ENCODE measurements at regions not wholly inside any gene's neighbourhood (a gene's known extent, or its start where the extent isn't known, plus 50 kb on each side); places are given as distances from the start of the nearest gene placed in this dataset.

DNA sequence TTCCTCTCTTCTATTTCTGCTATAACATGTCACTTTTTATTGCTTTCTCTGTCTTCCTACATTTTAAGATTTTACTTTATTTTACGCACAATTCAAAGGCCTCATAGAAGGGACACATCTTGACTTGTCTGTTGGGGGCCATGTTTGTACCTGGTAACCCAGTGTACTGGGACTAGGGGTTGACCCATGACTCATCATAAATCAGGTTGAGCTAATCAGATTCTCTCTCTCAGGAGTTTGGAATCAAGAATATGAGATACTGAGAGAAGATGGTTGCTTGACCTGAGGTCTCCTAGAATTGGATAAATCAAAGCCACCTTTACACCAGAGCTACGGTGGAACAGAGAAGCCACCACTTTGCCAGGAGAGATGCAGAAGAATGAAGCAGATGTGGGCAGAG is 153.0 kb downstream of the UXS1 start:
- DNase-seq = no peak

DNA sequence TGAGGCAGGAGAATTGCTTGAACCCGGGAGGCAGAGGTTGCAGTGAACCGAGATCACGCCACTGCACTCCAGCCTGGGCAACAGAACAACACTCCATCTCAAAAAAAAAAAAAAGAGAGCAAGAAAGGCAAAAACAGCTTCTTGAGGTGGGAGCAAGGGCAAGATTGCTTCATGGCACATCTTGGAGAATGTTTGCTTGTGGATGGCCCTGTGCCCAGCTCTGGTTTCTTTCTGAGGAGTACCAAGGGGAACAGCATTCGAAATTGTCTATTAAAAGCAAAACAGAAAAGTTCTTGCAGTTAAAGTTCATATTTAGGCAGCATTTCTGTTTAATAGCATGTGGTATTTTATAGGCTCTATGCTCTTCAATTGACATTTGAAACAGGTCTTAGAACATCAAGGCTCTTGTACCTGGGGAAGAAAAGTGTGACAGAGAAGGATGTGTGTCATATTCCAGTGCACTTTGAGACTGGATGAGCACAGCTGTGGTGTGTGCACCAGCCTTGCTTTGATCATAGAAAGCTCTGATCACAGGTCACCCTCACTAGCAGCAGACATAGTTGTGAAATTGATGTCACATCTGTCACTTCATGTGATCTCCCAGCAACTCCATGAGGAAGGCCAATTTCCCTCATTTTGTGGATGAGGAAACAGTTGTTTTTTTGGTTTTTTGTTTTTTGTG is 154.3 kb downstream of the UXS1 start:
- DNase-seq = no peak

- DNase-seq = no peak
Measured at GRCh38 chr2:106038601-106039375, 155.3 kb downstream of the UXS1 start.

DNA sequence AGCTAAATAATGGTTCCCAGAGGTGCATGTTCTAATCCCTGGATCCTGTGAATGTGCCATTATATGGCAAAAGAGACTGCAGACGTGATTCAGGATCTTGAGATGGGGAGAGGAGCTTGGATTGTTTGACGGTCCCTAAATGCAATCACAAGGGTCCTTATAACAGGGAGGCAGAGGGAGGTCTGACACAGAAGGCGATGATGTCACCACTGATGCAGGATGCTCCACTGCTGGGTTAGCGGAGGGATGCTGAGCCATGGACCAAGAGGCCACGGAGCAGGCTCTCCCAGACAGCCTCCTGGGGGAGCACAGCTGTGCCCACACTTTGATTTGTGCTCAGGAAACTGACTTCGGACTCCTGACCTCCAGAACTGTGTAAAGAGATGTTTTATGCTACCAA is 156.2 kb downstream of the UXS1 start:
- no peak for DNase-seq

- DNase-seq = no peak
Measured at GRCh38 chr2:106037262-106037661, 156.8 kb downstream of the UXS1 start.

DNA sequence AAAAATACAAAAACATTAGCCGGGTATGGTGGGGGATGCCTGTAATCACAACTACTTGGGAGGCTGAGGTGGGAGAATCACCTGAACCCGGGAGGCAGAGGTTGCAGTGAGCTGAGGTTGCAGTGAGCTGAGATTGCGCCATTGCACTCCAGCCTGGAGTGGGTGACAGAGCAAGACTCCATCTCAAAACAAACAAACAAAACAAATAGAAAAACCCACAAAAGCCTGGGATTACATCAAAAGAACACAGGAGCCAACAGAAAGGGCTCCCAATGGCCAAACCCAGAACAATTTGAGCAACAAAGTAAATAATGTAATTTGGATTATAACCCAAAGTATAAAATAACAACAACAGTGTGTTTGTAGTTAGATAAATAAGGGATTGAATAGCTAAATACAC is 159.8 kb downstream of the UXS1 start:
- no peak for DNase-seq

DNA sequence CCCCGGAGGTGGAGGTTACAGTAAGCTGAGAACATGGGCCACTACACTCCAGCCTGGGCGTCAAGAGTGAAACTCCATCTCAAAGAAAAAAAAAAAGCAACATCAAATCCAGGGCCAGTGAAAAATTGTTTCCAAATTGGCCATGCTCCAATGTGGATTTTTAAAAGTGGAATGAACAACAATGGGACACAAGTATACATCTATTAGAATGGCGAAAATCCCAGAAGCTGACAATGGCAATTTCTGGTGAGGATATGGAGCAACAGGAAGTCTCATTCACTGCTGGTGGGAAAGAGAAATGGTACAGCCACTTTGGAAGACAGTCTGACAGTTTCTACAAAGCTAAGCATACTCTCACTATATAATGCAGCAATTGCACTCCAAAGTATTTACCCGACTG is 161.4 kb downstream of the UXS1 start:
- DNase-seq = no peak

DNA sequence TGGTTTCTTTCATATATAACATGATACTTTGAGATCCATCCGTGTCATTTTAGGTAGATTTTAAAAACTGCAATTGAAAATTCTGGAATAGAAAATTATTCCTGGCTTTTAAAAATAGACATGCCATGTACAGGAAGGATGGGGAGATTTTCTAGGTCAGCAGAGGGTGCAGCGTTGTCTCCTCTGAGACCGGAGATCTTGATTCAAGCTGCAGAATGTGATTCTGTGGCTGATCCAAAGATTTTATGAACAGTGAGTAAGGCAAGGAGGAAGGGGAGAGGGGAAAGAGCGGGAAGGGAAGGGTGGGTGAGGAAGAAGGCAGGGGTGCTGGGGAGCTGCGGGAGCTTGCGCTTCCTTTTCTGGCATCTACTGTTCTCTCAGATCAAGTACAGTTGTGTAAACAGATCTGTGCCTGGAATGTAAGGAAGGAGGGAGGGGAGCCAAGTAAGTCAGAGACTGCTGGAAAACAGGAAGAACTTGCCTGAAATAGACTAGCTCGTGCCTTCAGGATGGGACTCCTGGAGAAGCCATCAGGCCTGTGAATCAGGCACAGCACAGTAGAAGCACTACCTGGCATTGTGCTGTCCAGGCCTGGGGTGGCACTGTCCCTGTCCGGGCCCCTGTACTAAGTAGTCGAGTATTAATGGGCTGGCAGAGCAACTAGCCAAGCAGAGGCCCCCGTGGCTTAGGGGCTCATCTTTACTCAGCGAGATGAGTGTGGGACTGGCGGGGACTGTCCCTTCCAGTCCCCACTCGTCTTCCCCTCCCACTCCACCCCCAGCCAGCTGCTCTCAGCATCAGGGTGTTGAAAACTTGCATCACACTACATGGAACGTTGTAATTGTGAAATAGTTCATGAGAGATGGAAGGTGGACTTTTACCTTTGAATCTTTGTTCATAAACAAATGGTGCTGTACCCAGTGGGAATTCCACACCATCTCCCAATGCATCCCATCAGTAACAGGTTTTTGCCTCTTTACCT is 163.5 kb downstream of the UXS1 start:
- DNase-seq = peak; percentile 59

- no peak for DNase-seq
Measured at GRCh38 chr2:106028192-106028591, 165.9 kb downstream of the UXS1 start.

- no peak for DNase-seq
Measured at GRCh38 chr2:106026271-106027190, 167.6 kb downstream of the UXS1 start.

DNA sequence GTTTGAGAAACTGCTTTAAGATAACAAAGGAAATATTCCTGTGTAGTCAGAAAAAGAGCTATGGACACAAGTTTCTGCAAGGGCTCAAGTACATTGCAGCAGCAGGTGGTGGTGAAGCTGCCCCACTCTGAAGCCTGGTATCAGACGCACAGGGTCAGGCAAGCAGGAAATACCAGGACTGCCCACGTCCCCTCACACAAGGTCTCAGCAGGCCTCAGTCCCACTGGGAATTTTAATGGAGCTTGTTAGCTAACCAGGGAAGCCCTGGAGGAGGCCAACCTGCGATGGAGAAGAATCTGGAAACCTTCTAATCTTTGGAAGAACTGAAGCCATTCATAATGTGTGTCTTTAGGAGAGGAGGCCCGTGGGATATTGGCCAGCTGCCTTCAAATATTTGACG is 168.3 kb downstream of the UXS1 start:
- DNase-seq = no peak

DNA sequence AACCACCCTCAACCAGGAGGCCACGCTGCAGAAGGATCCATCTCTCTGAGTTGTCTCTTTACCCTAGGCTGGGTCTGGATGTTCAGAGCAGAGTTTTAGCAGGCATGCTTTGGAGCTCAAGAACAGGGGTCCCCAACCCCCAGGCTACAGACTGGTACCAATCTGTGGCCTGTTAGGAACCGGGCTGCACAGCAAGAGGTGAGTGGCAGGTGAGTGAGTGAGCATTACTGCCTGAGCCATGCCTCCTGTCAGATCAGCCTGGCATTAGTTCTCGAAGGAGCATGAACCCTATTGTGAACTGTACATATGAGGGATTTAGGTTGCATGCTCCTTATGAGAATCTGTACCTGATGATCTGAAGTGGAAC is 172.5 kb downstream of the UXS1 start:
- no peak for DNase-seq

- DNase-seq = no peak
Measured at GRCh38 chr2:106020821-106021661, 173.1 kb downstream of the UXS1 start.

GRCh38 chr2:106020032-106020431 is 174.1 kb downstream of the UXS1 start:
- no peak for DNase-seq

DNA sequence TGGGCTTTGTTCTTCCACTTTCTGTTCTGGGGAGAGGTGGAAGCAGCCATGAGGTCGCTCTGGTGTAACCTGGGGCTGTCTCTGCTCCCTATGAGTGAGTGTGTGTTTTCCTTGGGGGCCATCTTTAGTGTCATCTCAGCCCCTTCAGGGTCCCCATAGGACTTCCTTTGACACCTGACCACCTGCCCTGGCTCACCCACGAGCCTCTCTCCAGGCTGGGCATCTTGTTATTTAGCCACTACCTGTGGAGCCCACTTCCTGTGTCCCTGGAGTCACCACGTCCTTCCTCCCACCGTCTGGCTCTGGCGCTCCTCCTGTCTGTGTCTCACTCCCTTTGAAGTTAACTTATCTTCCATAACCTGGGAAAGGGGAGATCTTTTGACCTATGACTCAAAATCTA is 176.0 kb downstream of the UXS1 start:
- no peak for DNase-seq

- no peak for DNase-seq
Measured at GRCh38 chr2:106012591-106013347, 181.3 kb downstream of the UXS1 start.

DNA sequence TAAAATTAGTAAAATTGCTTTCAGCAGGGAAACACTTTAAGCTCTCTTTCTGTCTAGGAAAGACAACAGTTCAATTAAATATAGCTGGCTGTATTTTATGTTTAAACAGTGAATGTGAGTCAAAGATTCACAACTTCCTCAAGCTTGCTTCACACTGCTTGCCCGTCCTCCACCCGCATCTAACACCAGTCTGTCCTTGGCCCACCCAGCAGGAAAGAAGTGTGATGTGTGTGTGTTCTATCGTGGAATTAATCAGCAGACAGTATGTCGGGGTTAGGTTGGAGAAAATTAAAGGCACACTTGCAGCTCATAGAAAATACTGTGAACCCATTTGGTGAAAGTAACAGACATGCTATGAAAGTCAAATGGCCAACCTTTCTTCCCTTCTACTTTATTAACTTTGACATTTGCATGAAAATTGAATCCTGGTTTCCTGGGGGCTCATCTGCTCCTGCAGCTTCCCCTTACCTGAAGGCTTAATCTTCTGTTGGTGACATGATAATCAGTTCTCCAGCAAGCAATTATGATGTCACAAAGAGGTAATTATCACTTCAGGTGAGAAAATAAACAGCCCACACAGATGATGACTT is 182.0 kb downstream of the UXS1 start:
- no peak for DNase-seq

DNA sequence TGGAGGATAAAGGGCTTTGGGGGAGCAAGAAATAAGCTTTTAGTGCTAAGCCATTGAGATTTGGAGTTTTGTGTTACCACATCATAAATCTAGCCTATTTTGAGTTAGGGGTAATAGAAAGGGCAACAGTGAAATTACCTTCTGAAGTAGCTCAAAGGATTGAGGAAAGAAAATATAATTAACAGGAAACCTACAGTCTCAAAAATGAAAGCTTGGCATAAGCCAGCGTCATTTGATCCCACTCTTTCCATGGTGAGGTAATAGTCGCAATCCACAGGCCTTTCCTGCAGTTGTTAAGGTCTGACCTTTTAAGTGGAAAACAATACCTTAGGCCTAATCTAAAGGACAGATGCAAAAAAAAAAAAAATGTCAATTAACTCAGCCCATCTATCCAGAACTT is 182.7 kb downstream of the UXS1 start:
- DNase-seq = no peak

- no peak for DNase-seq
Measured at GRCh38 chr2:106010818-106011355, 183.2 kb downstream of the UXS1 start.

GRCh38 chr2:106009096-106009495 is 185.0 kb downstream of the UXS1 start:
- DNase-seq = no peak

Data from activated naive CD4-positive, alpha-beta T cell treated with anti-CD3 and anti-CD28 coated beads, Interleukin-2, amount 50 U/mL, for 16 hours (primary cell).